Suprapubic skin (tissue), 4 donors: ENCODE measurements at regions not wholly inside any gene's neighbourhood (a gene's known extent, or its start where the extent isn't known, plus 50 kb on each side); places are given as distances from the start of the nearest gene placed in this dataset.

Experiments
- DNase-seq, 2 donors: peaks; one replicate each; pipeline ENCODE4 v3.0.0-alpha.2; 2019; ENCODE audit warnings: low spot score in 2 of 2
- H3K27ac ChIP-seq: fragments of 200-600 bp; sonication (generic); one replicate; pipeline ENCODE4 v1.5.1; 2019
- H3K27me3 ChIP-seq: fragments of 200-600 bp; sonication (generic); one replicate; pipeline ENCODE4 v1.5.1; 2019
- H3K36me3 ChIP-seq: fragments of 200-600 bp; sonication (generic); one replicate; pipeline ENCODE4 v1.5.1; 2019
- H3K4me1 ChIP-seq: fragments of 200-600 bp; sonication (generic); one replicate; pipeline ENCODE4 v1.5.1; 2019
- H3K4me3 ChIP-seq: fragments of 200-600 bp; sonication (generic); one replicate; pipeline ENCODE4 v1.5.1; 2019; ENCODE audit warnings: mild to moderate bottlenecking
- H3K9me3 ChIP-seq: fragments of 200-600 bp; sonication (generic); one replicate; pipeline ENCODE4 v1.5.1; 2019
- EP300 ChIP-seq: sonication (generic); formaldehyde crosslinking; IDR thresholded peaks from one replicate; pipeline ENCODE4 v1.6.1; 2017; ENCODE audit warnings: antibody characterized with exemption
- POLR2A ChIP-seq, 2 donors: fragments of 450-650 bp; IDR thresholded peaks; one replicate each; pipeline ENCODE4 v1.6.1; 2017; ENCODE audit warnings: antibody characterized with exemption in 2 of 2, mild to moderate bottlenecking in 2 of 2, moderate library complexity in 2 of 2
- POLR2AphosphoS5 ChIP-seq, 3 donors: sonication (generic); formaldehyde crosslinking; IDR thresholded peaks; one replicate each; pipeline ENCODE4 v1.6.1; 2017; ENCODE audit warnings: antibody characterized with exemption in 3 of 3
- WGBS: methylation state at CpG from one replicate; pipeline ENCODE4 v1.1.5; 2018; 5-methylcytosine and 5-hydroxymethylcytosine counted together
- TF ChIP-seq, protein P1 (sequence below), 2 donors: fragments of 200-600 bp in 1 of 2; fragments of 450-650 bp in 1 of 2; sonication (generic) in 1 of 2; IDR thresholded peaks; one replicate each; pipeline ENCODE4 v1.5.1; 2016 to 2019; ENCODE audit warnings: antibody characterized with exemption in 2 of 2, mild to moderate bottlenecking in 1 of 2, moderate library complexity in 1 of 2

DNA sequence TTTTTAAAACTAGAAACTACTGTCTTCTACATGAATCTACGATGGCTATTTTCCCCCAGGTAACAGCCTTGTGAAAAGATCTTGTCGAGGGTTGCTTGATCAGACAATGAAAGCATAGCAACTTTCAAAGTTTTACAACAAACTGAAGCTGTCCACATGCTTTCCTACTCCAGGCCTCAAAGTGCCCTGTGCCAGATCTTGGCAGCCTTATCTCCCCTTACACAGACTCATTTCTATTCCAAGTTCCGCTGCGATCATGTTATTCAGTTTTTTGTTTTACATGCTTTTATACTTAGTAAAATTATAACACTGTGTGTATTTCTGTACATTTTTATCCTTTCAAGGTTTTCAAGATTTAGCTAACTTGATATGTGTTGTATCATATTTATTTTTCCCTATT, 661.7 kb upstream of the SORCS1 start:
- Histone ChIP-seq H3K27ac (no peak overlapping the region), H3K36me3 (no peaks in the 10 kb centered on the region), H3K27me3 (no peaks in the 10 kb centered on the region), H3K4me3 (no peak overlapping the region), H3K4me1 (no peaks in the 10 kb centered on the region), H3K9me3 (no peaks in the 10 kb centered on the region)
- TF ChIP-seq EP300: no peak
- TF ChIP-seq POLR2A (IDR thresholded peaks at IDR 0.05): no peak
- TF ChIP-seq POLR2AphosphoS5 (IDR thresholded peaks at IDR 0.05): no peak
- TF ChIP-seq, protein P1, sequence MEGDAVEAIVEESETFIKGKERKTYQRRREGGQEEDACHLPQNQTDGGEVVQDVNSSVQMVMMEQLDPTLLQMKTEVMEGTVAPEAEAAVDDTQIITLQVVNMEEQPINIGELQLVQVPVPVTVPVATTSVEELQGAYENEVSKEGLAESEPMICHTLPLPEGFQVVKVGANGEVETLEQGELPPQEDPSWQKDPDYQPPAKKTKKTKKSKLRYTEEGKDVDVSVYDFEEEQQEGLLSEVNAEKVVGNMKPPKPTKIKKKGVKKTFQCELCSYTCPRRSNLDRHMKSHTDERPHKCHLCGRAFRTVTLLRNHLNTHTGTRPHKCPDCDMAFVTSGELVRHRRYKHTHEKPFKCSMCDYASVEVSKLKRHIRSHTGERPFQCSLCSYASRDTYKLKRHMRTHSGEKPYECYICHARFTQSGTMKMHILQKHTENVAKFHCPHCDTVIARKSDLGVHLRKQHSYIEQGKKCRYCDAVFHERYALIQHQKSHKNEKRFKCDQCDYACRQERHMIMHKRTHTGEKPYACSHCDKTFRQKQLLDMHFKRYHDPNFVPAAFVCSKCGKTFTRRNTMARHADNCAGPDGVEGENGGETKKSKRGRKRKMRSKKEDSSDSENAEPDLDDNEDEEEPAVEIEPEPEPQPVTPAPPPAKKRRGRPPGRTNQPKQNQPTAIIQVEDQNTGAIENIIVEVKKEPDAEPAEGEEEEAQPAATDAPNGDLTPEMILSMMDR (IDR thresholded peaks at IDR 0.05): no peak
- DNase-seq: no peak
- 79% methylated on average over 4 of the region's 4 CpGs for WGBS

GRCh38 chr10:107814865-107815487, 650.5 kb upstream of the SORCS1 start:
- H3K4me3 ChIP-seq: no peak overlapping the region
- no peaks in the 10 kb centered on the region for H3K36me3 ChIP-seq
- no peaks in the 10 kb centered on the region for H3K9me3 ChIP-seq
- H3K27me3 ChIP-seq: no peaks in the 10 kb centered on the region
- no peaks in the 10 kb centered on the region for H3K4me1 ChIP-seq
- H3K27ac ChIP-seq: no peak overlapping the region
- TF ChIP-seq POLR2AphosphoS5 (IDR thresholded peaks at IDR 0.05): no peak
- no peak for TF ChIP-seq POLR2A (IDR thresholded peaks at IDR 0.05)
- TF ChIP-seq, protein P1 (IDR thresholded peaks at IDR 0.05): peak in 1 of 2 donors; percentile 48
- 40% methylated on average over 6 of the region's 6 CpGs for WGBS
- DNase-seq: no peak

- no peak overlapping the region for H3K27ac ChIP-seq
- H3K9me3 ChIP-seq: no peaks in the 10 kb centered on the region
- H3K27me3 ChIP-seq: no peaks in the 10 kb centered on the region
- no peaks in the 10 kb centered on the region for H3K4me1 ChIP-seq
- H3K36me3 ChIP-seq: no peaks in the 10 kb centered on the region
- 53% methylated on average over 8 of the region's 8 CpGs for WGBS
- no peak for TF ChIP-seq EP300
- TF ChIP-seq POLR2A (IDR thresholded peaks at IDR 0.05): no peak
- TF ChIP-seq POLR2AphosphoS5 (IDR thresholded peaks at IDR 0.05): no peak
- TF ChIP-seq, protein P1 (IDR thresholded peaks at IDR 0.05): no peak
- DNase-seq: no peak
- H3K4me3 ChIP-seq: no peak overlapping the region
Measured at GRCh38 chr10:107813451-107814162, 649.1 kb upstream of the SORCS1 start.

GRCh38 chr10:107809889-107810288, 645.4 kb upstream of the SORCS1 start:
- Histone ChIP-seq H3K36me3 (no peaks in the 10 kb centered on the region), H3K9me3 (no peaks in the 10 kb centered on the region), H3K4me1 (no peaks in the 10 kb centered on the region), H3K4me3 (no peak overlapping the region), H3K27me3 (no peaks in the 10 kb centered on the region), H3K27ac (no peak overlapping the region)
- DNase-seq: no peak
- TF ChIP-seq, protein P1 (IDR thresholded peaks at IDR 0.05): no peak
- TF ChIP-seq POLR2A (IDR thresholded peaks at IDR 0.05) (no peak), EP300 (no peak), POLR2AphosphoS5 (IDR thresholded peaks at IDR 0.05) (no peak)
- 78% methylated on average over 2 of the region's 2 CpGs for WGBS

- Histone ChIP-seq H3K9me3 (no peaks in the 10 kb centered on the region), H3K36me3 (no peaks in the 10 kb centered on the region), H3K4me3 (no peak overlapping the region), H3K27me3 (no peaks in the 10 kb centered on the region), H3K27ac (no peak overlapping the region), H3K4me1 (no peaks in the 10 kb centered on the region)
- no peak for DNase-seq
- TF ChIP-seq POLR2A (IDR thresholded peaks at IDR 0.05) (no peak), POLR2AphosphoS5 (IDR thresholded peaks at IDR 0.05) (no peak), EP300 (no peak)
- TF ChIP-seq, protein P1 (IDR thresholded peaks at IDR 0.05): no peak
- 91% methylated on average over 5 of the region's 5 CpGs for WGBS
Measured at GRCh38 chr10:107807836-107808235, 643.3 kb upstream of the SORCS1 start.
